ENCODE measurements at regions not wholly inside any gene's neighbourhood (a gene's known extent, or its start where the extent isn't known, plus 50 kb on each side); places are given as distances from the start of the nearest gene placed in this dataset.

DNA sequence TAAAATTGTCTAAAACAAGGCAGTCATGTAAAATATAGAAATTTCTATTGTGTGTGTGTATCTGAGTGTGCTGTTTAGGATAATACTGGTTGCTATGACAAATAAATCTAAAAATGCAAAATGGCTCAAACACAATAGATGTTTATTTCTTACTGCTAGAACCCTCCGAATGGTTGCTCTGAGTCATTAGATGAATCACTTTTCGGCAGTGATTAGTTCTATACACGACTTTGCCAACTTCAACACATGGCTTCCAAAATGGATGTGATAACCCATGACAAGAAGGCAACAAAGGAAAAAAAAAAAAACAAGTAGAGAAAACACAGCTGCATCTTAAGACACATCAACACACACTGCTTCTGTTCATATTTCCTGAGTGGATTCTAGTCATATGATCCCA is 729.2 kb downstream of the AACS start:
- whole genome bisulfite sequencing (ENCODE audit: insufficient coverage, insufficient replicate concordance, low lambda C conversion rate, missing lambda C conversion rate) = 0% methylated on average over 3 of the region's 3 CpGs
- FAIRE-seq = no peak
- H3K79me2 ChIP-seq (ENCODE audit: control insufficient read depth, insufficient read depth, low read length) = no peaks in the 10 kb centered on the region

More for the DNA sequence above, 729.2 kb downstream of the AACS start:
- SMC1A ChIA-PET (ENCODE audit: uncharacterized antibody, unreplicated experiment) = no interaction called here
- RAD21 ChIA-PET (ENCODE audit: unreplicated experiment) = no interaction called here
- no TSS peak for BruUV-seq (replicated peaks)
- CTCF ChIA-PET = interaction anchor here (0.6 kb wide), 1 partner anchor 146 kb away, joined by 4 read pairs; no protein-coding TSS in a partner anchor
- H3K27ac ChIP-seq (ENCODE audit: control insufficient read depth, insufficient read depth) = no peak overlapping the region
- H2AFZ ChIP-seq (ENCODE audit: control insufficient read depth, low read depth, low read length) = no peak overlapping the region
- intact Hi-C loops (cut with micrococcal nuclease; ENCODE audit: unreplicated experiment) (no loop called here), in situ Hi-C loops (cut with MboI) (no loop called here)
- H4K20me1 ChIP-seq (ENCODE audit: control insufficient read depth, insufficient read depth) = no peaks in the 10 kb centered on the region
- no peaks in the 10 kb centered on the region for H3K4me1 ChIP-seq (ENCODE audit: control insufficient read depth, insufficient read depth, low read length)
- POLR2A ChIA-PET = no interaction called here
- H3K9me3 ChIP-seq (replicated peaks; ENCODE audit: control insufficient read depth, insufficient read depth, low read length) = no peaks in the 10 kb centered on the region
- H3K4me2 ChIP-seq (ENCODE audit: control insufficient read depth, insufficient read depth) = no peak overlapping the region
- ATAC-seq = no peak
- no peaks in the 10 kb centered on the region for H3K27me3 ChIP-seq (replicated peaks in 1 of 2; ENCODE audit: control insufficient read depth in 2 of 2, insufficient read depth in 2 of 2, low read length in 1 of 2)
- TF ChIP-seq SPI1 (IDR thresholded peaks at IDR 0.05; ENCODE audit: borderline replicate concordance, insufficient read depth, low read depth, low read length) (no peak), IRF3 (IDR thresholded peaks at IDR 0.05) (no peak), KDM1A (IDR thresholded peaks at IDR 0.05; ENCODE audit: borderline replicate concordance) (no peak), FOS (IDR thresholded peaks at IDR 0.05; ENCODE audit: borderline replicate concordance, extremely low read depth, insufficient read length) (no peak), CUX1 (IDR thresholded peaks at IDR 0.05; ENCODE audit: insufficient replicate concordance, low read depth, low read length) (no peak), SMAD5 (IDR thresholded peaks at IDR 0.05; ENCODE audit: low read depth) (no peak), ZNF207 (IDR thresholded peaks at IDR 0.05; ENCODE audit: borderline replicate concordance) (no peak), ZNF217 (IDR thresholded peaks at IDR 0.05) (no peak)
- TF ChIP-seq, protein P1, sequence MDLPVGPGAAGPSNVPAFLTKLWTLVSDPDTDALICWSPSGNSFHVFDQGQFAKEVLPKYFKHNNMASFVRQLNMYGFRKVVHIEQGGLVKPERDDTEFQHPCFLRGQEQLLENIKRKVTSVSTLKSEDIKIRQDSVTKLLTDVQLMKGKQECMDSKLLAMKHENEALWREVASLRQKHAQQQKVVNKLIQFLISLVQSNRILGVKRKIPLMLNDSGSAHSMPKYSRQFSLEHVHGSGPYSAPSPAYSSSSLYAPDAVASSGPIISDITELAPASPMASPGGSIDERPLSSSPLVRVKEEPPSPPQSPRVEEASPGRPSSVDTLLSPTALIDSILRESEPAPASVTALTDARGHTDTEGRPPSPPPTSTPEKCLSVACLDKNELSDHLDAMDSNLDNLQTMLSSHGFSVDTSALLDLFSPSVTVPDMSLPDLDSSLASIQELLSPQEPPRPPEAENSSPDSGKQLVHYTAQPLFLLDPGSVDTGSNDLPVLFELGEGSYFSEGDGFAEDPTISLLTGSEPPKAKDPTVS (IDR thresholded peaks at IDR 0.05; ENCODE audit: low read depth, low read length) = no peak
- no peak overlapping the region for H3K4me3 ChIP-seq
- no peak for DNase-seq (ENCODE audit: low read depth, low spot score)
- no peaks in the 10 kb centered on the region for H3K36me3 ChIP-seq (ENCODE audit: control insufficient read depth in 2 of 2, insufficient read depth in 2 of 2, low read length in 1 of 2)
- H3K9ac ChIP-seq (ENCODE audit: control insufficient read depth, insufficient read depth, low read length) = no peak overlapping the region
